AG04450 (cell line): ENCODE measurements at regions not wholly inside any gene's neighbourhood (a gene's known extent, or its start where the extent isn't known, plus 50 kb on each side); places are given as distances from the start of the nearest gene placed in this dataset.

Experiments used
- CTCF ChIA-PET: fragments of 300-600, 350-600 bp; formaldehyde crosslinking; extraction: SDS; loops from one replicate; lab custom pipeline; 2022; ENCODE audit warnings: antibody characterized with exemption, inconsistent platforms; lab: Charles Lee
- POLR2A ChIA-PET: fragments of 350-600 bp; formaldehyde crosslinking; extraction: SDS; loops from one replicate; lab custom pipeline; 2021; ENCODE audit warnings: antibody characterized with exemption, inconsistent platforms; lab: Yijun Ruan, JAX
- DNase-seq: peaks from one replicate; pipeline ENCODE4 v3.0.0-alpha.2; 2011; ENCODE audit warnings: low read depth, low spot score
- H3K27ac ChIP-seq: one replicate; pipeline ENCODE4 v1.5.1; 2012; ENCODE audit warnings: low read depth, low read length, control low read depth
- H3K27me3 ChIP-seq: one replicate; pipeline ENCODE4 v1.6.0; 2012; ENCODE audit warnings: low read length; ENCODE audit not compliant: control insufficient read depth, insufficient read depth
- H3K4me3 ChIP-seq: 2 replicates; pipeline ENCODE4 v1.5.1; 2011; ENCODE audit warnings: mild to moderate bottlenecking, low read depth, low read length, control low read depth
- H3K9me3 ChIP-seq: 2 replicates; pipeline ENCODE4 v1.5.1; 2012; ENCODE audit warnings: low read length; ENCODE audit not compliant: control insufficient read depth, insufficient read depth
- TF ChIP-seq, protein P1 (sequence below): IDR thresholded peaks from 2 replicates; pipeline ENCODE4 v1.5.1; 2011; ENCODE audit warnings: low read depth, low read length, control low read depth, inconsistent platforms

DNA sequence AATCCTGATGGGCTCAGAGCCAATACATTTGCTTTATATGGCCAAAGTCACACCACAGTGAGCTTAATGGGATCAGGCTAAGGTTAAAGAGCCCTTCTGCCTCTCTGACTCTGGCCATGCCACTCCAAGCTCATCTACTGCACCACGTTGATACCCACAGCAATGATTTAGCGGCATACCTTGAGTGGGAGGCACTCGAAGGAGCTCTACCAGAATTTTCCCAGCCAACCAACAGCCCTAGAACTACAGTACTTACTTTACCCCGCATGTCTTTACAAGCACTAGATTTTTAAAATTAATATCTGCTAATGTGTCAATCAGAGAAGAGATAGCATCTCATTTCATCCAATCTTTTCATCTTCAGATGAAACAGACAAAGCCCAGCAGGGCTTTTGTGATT, 300.5 kb downstream of the GRIN2B start:
- TF ChIP-seq, protein P1, sequence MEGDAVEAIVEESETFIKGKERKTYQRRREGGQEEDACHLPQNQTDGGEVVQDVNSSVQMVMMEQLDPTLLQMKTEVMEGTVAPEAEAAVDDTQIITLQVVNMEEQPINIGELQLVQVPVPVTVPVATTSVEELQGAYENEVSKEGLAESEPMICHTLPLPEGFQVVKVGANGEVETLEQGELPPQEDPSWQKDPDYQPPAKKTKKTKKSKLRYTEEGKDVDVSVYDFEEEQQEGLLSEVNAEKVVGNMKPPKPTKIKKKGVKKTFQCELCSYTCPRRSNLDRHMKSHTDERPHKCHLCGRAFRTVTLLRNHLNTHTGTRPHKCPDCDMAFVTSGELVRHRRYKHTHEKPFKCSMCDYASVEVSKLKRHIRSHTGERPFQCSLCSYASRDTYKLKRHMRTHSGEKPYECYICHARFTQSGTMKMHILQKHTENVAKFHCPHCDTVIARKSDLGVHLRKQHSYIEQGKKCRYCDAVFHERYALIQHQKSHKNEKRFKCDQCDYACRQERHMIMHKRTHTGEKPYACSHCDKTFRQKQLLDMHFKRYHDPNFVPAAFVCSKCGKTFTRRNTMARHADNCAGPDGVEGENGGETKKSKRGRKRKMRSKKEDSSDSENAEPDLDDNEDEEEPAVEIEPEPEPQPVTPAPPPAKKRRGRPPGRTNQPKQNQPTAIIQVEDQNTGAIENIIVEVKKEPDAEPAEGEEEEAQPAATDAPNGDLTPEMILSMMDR: no peak
- H3K27me3 ChIP-seq: no peaks in the 10 kb centered on the region
- no peak overlapping the region for H3K27ac ChIP-seq
- H3K9me3 ChIP-seq: no peaks in the 10 kb centered on the region
- no peak for DNase-seq
- ChIA-PET CTCF (no interaction called here), POLR2A (no interaction called here)
- H3K4me3 ChIP-seq: no peak overlapping the region

DNA sequence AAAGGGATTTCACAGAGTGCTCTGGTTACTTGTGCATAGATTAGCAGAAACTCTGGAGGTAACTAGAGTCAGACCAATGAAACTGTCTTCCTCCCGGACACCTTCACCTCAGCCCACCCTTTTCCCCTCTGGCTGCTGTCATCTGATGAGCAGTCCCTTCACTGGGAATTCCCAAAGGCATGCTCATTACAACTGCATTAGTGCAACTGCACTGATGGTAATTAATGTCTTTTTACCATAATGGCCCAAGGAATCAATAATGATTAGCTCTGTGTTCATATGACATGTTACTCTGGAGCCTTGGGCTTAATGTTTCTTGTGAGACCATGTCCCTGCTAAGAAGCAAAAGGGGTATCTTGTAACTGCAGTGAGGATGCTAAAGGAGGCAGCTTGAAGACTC, 304.5 kb downstream of the GRIN2B start:
- Histone ChIP-seq H3K27ac (no peak overlapping the region), H3K27me3 (no peaks in the 10 kb centered on the region), H3K9me3 (no peaks in the 10 kb centered on the region), H3K4me3 (no peak overlapping the region)
- ChIA-PET CTCF (no interaction called here), POLR2A (no interaction called here)
- TF ChIP-seq, protein P1: no peak
- no peak for DNase-seq

DNA sequence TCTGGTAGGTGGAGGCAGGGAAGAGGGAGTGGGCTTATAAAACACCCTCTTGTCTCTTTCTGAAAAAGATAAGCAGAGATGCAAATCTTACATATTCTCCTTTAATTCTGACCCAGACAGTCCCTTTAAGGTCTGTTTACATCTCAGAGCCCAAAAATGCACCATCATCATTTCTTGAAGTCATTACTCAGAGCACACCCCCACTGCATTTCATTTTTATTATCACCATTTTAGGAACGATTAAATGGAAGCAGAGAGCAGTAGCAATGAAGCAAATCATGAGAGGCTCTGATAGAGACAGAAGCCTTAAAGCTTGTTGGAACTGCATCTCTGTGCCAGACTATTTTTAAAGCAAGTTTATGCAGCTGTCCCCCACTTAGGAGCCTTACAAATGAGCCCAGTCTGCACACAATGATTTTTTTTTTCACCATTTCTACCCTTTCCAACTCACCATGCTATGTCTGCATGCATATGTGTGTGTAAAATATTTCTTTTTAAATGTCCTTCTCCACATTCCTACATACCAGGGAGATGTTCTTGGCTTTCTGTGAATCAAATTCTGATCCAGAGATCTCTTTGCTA, 311.0 kb downstream of the GRIN2B start:
- Histone ChIP-seq H3K9me3 (no peaks in the 10 kb centered on the region), H3K27me3 (no peaks in the 10 kb centered on the region), H3K27ac (no peak overlapping the region), H3K4me3 (no peak overlapping the region)
- no peak for DNase-seq
- POLR2A ChIA-PET: no interaction called here
- CTCF ChIA-PET: no interaction called here
- TF ChIP-seq, protein P1: no peak

DNA sequence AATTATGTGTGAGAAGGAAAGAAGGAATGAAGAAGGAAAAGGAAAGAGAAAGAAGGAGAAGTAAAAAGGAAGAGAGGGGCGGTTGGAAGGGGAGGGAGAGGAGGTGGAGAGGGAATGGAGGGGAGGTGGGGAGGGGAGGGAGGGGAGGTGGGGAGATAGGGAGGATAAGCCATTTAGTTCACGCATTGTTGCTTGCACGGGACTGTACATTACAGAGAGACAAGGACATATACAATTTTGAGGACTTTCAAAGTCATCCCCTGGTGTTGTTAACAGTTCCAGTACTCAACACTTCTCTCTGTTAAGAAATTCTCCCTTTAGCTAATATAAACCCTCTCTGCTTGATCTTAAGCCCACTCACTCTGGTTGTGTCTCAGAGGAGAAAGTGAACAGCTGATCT, 312.5 kb downstream of the GRIN2B start:
- no peak for DNase-seq
- no peak overlapping the region for H3K4me3 ChIP-seq
- POLR2A ChIA-PET: no interaction called here
- H3K27me3 ChIP-seq: no peaks in the 10 kb centered on the region
- CTCF ChIA-PET: no interaction called here
- TF ChIP-seq, protein P1: no peak
- no peaks in the 10 kb centered on the region for H3K9me3 ChIP-seq
- H3K27ac ChIP-seq: no peak overlapping the region

DNA sequence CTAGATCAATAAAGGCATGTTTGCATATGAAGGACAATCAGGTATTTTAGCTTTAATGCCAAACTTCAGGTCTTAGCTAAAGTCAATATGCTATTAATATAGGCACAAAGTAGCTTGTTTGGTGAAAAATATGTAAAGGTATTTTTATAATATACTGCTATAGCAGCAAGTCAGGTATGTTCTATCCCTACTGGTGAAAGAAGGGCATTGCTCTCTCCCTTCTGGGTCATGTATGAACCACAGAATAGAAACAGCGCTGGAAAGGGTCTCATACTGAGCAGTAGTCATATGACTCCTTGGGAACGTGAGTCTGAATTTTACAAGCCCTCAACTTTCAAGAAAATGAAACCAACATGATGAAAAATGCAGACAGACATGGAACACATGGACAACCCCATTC, 314.6 kb downstream of the GRIN2B start:
- Histone ChIP-seq H3K27me3 (no peaks in the 10 kb centered on the region), H3K9me3 (no peaks in the 10 kb centered on the region), H3K27ac (no peak overlapping the region), H3K4me3 (no peak overlapping the region)
- CTCF ChIA-PET: interaction anchor here (1.2 kb wide), 1 partner anchor 389 kb away, joined by 4 read pairs; no protein-coding TSS in a partner anchor
- POLR2A ChIA-PET: no interaction called here
- DNase-seq: no peak
- TF ChIP-seq, protein P1: no peak
